ENCODE measurements at regions not wholly inside any gene's neighbourhood (a gene's known extent, or its start where the extent isn't known, plus 50 kb on each side); places are given as distances from the start of the nearest gene placed in this dataset.
"Not testable (repeated sequence)": the region's sequence is repeated elsewhere in the genome, so short reads cannot be mapped to it uniquely, and the experiment has no call there.

GRCh38 chr12:105482951-105483350 lies 152.5 kb downstream of the C12orf75 start:
- no peak for DNase-seq

- DNase-seq, result no peak
Observed at GRCh38 chr12:105483691-105484090, 153.2 kb downstream of the C12orf75 start.

GRCh38 chr12:105485321-105485910 lies 154.9 kb downstream of the C12orf75 start:
- DNase-seq, result no peak

- no peak for DNase-seq
Observed at GRCh38 chr12:105485921-105486320, 155.4 kb downstream of the C12orf75 start.

- no peak for DNase-seq
Observed at GRCh38 chr12:105487963-105488362, 157.5 kb downstream of the C12orf75 start.

- no peak for DNase-seq
Observed at GRCh38 chr12:105492591-105493545, 162.4 kb downstream of the C12orf75 start.

- DNase-seq, result no peak
Observed at GRCh38 chr12:105499205-105499604, 168.7 kb downstream of the C12orf75 start.

GRCh38 chr12:105500676-105501075 lies 170.2 kb downstream of the C12orf75 start:
- not testable (repeated sequence) for DNase-seq

GRCh38 chr12:105502426-105502930 lies 172.0 kb downstream of the C12orf75 start:
- DNase-seq, result no peak

- no peak for DNase-seq
Observed at GRCh38 chr12:105503619-105504018, 173.1 kb downstream of the C12orf75 start.

- DNase-seq, result no peak
Observed at GRCh38 chr12:105504286-105504685, 173.8 kb downstream of the C12orf75 start.

GRCh38 chr12:105506678-105507310 lies 176.3 kb downstream of the C12orf75 start:
- DNase-seq, result no peak

GRCh38 chr12:105507311-105508038 lies 177.0 kb downstream of the C12orf75 start:
- DNase-seq, result no peak

GRCh38 chr12:105508096-105508495 lies 177.6 kb downstream of the C12orf75 start:
- DNase-seq, result no peak

GRCh38 chr12:105510526-105510925 lies 180.0 kb downstream of the C12orf75 start:
- DNase-seq, result no peak

- not testable (repeated sequence) for DNase-seq
Observed at GRCh38 chr12:105512861-105513260, 182.4 kb downstream of the C12orf75 start.

GRCh38 chr12:105522166-105522825 lies 191.8 kb downstream of the C12orf75 start:
- DNase-seq, result no peak

- DNase-seq, result no peak
Observed at GRCh38 chr12:105523164-105524057, 192.9 kb downstream of the C12orf75 start.

- no peak for DNase-seq
Observed at GRCh38 chr12:105524961-105525360, 194.5 kb downstream of the C12orf75 start.

GRCh38 chr12:105534068-105534467 lies 203.6 kb downstream of the C12orf75 start:
- no peak for DNase-seq

GRCh38 chr12:105535033-105535432 lies 204.5 kb downstream of the C12orf75 start:
- DNase-seq, result not testable (repeated sequence)
